Erythroblast (primary cell): ENCODE measurements at regions not wholly inside any gene's neighbourhood (a gene's known extent, or its start where the extent isn't known, plus 50 kb on each side); places are given as distances from the start of the nearest gene placed in this dataset.
A peak's percentile ranks its signal among the peaks of the same experiment; 100 is the strongest.

Experiments
- DNase-seq, 2 experiments: peaks; one replicate each; lab custom pipeline; 2025; lab: John Stamatoyannopoulos, UW
- GATA1 ChIP-seq: IDR thresholded peaks from 2 replicates; pipeline ENCODE4 v1.6.1; 2011; ENCODE audit warnings: low read depth, mild to moderate bottlenecking, control low read depth, low read length, moderate library complexity
- POLR2A ChIP-seq: IDR thresholded peaks from 2 replicates; pipeline ENCODE4 v1.6.1; 2011; ENCODE audit warnings: mild to moderate bottlenecking, low read length

DNA sequence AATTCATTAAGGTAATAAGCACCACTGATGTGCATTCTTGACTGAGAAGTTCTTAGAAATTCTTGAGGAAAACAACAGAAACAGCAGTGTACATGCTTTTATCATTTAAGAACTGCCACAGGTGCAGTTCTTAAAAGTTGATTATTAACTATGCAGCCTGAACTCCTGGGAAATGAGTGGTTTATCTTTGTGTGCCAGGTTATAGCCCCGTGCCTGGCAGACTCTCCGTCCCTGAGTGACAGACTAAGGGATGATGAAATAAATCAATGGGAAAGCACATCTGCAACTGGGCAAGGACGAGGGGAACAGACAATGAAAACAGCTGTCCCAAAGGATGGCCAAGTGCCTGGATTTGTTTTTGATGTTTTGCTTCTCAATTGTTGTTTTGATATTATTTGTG lies 84.4 kb upstream of the SPATA13 start:
- TF ChIP-seq GATA1, result no peak
- TF ChIP-seq POLR2A, result no peak
- DNase-seq, result peak; percentile 1 to 17

DNA sequence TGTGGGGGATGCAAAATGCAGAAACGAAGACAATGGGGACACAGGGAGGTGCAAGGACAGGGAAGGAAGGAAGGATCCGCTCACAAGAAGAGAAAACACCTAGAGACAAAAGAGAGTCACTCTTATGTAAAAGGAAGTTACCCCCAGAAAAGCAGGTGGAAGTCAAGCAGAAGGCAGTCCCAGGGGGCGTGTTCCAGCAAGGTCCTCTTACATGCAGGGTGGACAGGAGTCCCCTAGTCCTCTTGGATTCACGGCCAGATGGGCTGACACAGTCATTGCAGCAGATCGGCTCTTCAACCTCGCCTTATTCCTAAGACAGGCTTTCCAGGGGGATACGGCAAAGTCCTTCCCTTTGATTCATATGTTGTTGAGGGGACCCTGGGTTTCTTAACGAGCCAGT lies 83.9 kb upstream of the SPATA13 start:
- no peak for DNase-seq
- TF ChIP-seq GATA1 (no peak), POLR2A (no peak)

DNA sequence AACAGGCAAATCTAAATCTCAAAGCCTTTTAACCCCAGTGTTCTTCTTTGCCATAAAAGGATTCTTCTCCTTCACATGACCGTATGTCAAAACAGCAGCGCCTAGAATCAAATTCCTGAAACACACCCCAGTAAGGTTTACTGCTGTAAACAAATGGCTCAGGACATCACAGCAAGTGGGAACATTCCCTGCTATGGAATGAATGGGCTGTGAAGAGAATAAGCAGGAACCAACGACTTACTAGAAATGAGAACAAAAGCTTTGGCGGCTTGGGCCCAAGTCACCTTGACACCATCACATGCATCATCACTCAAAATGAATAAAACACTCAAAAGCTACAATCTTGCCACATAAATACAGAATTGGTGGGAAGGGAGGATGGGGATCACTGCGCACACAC lies 80.4 kb upstream of the SPATA13 start:
- DNase-seq, result no peak
- TF ChIP-seq GATA1, result no peak
- no peak for TF ChIP-seq POLR2A

DNA sequence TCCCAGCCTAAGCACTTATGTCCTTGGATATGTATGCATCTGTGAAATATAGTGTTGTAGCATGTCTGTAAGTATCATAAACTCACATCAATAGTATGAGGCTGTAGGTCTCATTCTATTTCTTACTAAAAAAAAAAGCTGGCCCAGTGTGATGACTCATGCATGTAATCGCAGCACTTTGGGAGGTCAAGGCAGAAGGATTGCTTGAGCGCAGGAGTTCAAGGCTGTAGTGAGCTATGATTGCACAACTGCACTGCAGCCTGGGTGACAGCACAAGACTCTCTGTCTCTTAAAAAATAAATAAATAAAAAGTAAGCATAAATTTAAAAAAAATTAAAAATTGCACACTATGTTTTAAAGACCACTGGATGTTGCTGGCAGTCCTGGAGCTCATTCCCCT lies 79.1 kb upstream of the SPATA13 start:
- TF ChIP-seq POLR2A, result no peak
- TF ChIP-seq GATA1, result no peak
- no peak for DNase-seq

DNA sequence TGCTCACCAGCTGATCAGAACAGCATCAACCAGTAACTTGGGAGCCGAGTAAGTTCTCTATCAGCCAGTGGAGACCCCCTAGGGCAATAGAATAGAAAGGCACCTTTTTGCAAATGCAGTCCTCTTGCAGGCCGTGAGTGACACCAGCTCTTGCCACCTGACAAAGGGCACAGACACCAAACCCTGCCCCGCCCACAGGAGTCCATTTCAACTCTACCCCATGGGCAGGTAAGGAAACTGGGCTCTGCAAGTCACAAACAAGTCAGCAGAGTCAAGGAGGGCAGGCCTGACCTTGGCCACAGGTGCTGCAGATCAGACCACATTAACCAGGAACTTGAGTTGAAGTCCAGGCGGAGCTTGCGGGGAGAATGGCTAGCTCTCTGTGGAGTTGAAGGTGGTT lies 77.4 kb upstream of the SPATA13 start:
- DNase-seq, result no peak
- TF ChIP-seq GATA1 (no peak), POLR2A (no peak)

DNA sequence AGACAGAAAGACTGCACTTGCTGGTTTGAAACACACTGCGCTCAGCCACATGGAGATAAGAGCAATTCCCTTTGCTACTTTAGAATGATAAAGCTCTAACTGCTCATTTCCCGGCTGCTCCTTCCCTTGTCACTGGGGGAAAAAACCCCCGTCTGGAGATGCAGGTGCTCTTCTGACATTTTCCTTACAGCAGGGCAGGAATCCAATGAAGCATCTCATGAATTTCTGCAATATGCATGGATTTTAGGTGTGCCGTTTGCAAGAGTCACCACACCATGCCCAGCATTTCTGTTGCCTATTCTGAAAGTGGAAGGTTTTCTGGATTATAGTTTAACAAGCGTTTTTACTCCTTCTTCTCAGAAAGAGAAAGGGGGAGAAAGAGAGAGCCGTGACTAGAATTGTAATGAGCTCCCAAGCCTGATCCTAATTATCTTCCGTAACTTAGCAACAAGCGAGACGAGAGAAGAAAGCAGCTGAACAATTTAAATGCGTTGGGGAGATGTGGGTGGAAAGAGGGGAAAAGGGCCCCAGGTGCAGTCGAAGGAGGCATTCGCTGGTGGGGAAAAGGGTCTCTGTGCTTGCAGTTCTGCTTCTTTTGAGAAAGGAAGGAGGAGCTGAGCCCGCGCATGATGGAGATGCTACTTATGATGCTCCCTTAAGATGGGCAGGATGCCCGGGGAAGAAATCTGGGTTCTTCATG lies 76.6 kb upstream of the SPATA13 start:
- no peak for TF ChIP-seq POLR2A
- no peak for TF ChIP-seq GATA1

DNA sequence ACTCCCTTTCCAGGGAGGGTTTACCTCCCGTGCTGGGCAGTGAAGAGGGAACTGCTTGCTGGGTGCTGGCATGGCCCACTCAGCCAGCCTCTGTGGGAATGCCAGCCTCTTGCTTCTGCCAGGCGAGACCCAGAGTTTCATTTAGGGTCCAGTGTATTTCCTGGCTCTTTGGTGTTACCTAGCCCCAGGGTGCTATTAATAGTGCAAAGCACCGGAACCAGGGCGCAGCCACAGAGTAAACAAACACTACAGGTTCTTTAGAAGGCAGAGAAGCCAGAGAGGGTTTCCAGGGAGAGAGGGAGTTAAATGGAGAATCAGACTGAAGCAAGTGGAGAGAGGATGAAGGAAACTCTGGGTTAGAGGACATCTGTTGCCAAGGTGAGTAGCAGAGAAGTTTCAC lies 74.9 kb upstream of the SPATA13 start:
- no peak for TF ChIP-seq GATA1
- TF ChIP-seq POLR2A, result no peak
- DNase-seq, result no peak

More for the DNA sequence above, 76.6 kb upstream of the SPATA13 start:
- no peak for DNase-seq

DNA sequence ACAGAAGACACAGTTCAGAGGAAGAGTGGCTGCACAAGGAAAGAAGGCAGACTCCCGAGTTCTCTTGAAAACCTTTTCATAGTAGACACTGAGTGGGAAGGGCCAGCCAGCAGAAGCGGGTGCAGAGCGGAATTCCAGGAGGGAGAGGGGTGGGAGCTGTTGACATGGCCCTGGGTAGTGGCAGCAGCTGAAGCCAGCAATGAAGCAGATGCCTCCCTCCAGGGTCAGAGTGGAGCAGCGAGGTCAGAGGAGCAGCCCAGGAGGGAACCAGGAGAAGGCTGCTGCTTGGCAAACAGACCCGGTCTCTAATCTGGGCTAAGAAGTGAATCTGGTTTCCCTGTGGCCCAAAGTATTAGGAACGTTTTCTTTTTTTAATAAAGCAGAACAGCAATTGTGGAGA lies 73.9 kb upstream of the SPATA13 start:
- TF ChIP-seq GATA1, result no peak
- TF ChIP-seq POLR2A, result no peak
- DNase-seq, result no peak

DNA sequence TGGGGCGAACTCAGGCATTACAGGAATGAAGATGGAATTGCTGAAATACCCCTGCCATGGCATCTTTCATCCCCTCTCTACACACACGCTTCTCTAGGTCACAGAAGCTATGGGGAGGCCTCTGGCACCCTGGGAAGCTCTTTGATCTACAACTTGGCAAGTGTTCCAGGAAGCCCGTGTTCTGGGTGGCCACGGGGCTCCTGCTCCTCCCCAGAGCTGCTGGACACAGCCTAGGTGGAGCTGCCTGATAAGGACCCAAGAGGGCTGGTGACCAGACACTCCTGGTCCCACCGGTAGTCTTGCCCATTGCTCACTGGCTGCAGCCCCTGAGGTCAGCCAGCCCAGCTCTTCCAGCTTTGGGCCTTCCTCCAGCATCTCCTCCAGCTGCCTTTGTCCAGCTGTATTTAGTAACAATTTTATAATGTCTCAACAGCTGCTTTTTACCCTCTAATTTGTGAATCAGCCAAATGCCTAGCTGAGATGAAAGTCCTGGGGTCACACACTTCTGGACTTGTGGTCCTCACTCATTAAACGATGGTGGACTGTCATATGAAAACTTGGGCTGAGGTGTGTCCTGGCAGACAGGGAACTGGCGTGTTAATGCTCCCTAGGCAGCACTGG lies 72.8 kb upstream of the SPATA13 start:
- TF ChIP-seq POLR2A (no peak), GATA1 (no peak)
- DNase-seq, result peak in 1 of 2 experiments; percentile 11

DNA sequence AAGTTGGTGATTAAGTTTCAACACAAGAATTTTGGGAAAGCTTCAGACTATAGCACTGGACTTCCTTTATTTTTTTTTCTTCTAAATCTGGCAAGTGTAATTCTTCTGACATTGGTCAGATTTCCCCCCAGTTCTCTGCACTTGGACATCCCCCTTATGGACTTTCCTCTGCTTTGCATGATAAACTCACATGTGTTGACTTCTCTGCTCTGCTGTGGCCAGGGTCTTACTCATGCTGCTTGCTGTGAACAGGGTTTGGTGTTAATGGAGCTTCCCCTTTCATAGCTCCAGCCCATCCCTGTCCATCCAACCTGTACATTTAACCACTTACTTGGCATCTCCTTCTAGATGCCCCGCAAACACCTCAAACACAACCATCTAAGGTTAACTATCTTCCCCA lies 70.5 kb upstream of the SPATA13 start:
- no peak for TF ChIP-seq GATA1
- TF ChIP-seq POLR2A, result no peak
- DNase-seq, result no peak

DNA sequence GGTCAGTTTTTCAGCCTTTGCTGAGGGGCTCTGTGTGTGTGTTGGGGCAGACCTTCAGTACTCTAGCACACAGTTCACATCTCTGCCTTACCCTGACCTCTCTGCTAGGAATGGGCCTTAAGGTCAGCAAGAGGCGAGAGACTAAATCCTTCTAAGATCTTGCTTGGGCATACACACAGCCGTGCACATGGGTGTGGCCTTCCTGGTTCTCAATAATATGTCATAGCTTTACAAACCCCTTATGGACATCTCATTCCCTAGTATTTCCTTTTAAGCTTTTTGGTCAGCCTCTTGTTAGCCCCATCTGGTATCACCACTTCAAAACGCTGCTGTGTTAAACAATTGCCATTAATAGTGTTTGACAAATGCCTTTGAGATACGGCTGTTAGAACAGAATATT lies 69.4 kb upstream of the SPATA13 start:
- no peak for DNase-seq
- no peak for TF ChIP-seq POLR2A
- no peak for TF ChIP-seq GATA1

DNA sequence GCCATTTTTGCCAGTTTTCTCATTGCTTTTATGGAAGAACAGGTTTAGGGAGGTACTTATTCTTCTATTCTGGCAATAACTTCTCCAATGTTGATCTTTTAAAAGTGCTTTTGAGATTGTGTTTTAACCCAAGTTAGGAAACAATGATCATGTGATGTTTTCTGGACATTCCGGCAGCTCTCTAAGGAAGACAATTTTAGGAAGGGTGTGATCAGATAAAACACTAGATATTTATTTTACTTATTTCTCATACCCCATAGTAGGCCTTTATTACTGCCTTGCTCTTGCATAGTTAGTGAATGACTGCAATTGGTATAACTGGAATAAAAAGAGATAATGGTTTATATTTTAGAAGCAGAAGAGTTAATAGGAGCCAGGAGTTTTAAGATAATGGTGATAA lies 68.4 kb upstream of the SPATA13 start:
- no peak for TF ChIP-seq POLR2A
- no peak for TF ChIP-seq GATA1

DNA sequence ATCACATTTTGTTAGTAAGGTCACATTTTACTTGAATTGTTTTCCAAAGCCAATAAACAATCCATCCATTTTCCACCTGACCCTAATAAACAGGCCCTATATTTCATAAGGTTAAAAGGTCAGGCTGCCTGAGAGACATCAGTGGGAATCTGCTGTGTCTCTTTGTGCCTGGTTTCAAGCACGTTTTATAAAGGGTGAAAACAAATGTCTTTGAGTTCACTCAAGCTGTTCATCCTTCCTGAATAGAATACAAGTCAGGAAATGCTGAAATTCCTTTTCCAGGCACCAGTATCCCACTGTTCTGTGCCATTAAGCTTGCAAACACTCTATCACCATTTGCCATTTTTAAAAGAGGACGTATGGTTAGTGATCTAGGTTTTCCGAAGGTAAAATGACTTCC lies 67.5 kb upstream of the SPATA13 start:
- TF ChIP-seq POLR2A (no peak), GATA1 (no peak)
- DNase-seq, result no peak

More for the DNA sequence above, 68.4 kb upstream of the SPATA13 start:
- no peak for DNase-seq

DNA sequence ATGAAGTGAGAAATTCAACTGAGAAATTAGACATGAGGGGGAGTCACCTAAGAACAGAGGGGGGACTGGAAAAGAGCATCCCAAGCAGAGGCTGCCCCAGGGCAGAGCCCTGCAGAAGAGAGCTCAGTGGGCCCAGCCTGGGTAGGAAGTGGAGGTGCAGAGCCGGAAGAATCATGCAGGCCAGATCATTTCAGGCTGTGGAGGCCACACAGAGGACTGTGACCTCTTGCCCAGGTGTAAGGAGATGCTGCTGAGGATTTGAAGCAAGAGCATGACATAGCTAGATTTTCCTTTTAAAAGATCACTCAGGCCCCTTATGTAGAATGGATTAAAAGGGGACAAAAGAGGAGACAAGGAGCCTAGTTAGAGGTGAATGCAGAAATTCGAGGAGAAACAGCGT lies 63.9 kb upstream of the SPATA13 start:
- TF ChIP-seq GATA1, result no peak
- TF ChIP-seq POLR2A, result no peak
- no peak for DNase-seq

DNA sequence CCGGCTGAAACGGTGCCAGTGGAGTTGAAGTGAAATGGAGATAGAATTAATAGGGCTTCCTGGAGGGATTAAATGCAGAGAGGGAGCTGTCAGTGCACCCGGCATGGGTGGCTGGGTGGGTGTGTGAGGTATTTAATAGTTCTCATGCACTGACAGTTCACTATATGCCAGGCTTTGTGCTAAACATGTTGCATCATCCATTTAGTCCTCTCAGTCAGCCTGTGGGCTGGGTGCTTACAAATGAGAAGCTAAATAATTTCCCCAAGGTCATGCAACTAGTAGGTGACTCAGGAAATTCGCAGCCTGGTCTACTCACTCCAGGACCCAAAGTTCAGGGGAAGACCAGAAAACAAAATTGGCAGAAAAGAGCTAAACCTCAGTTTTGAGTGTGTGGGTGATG lies 63.5 kb upstream of the SPATA13 start:
- DNase-seq, result peak in 1 of 2 experiments; percentile 5
- TF ChIP-seq POLR2A (no peak), GATA1 (no peak)
